HG02938 (cell line): ENCODE measurements at regions not wholly inside any gene's neighbourhood (a gene's known extent, or its start where the extent isn't known, plus 50 kb on each side); places are given as distances from the start of the nearest gene placed in this dataset.

Experiments
- ATAC-seq: cut with Tn5 transposase; IDR thresholded peaks from one replicate; pipeline ENCODE4 v1.9.1; 2021; ENCODE audit warnings: mild to moderate bottlenecking, moderate library complexity; ENCODE audit not compliant: unreplicated experiment

DNA sequence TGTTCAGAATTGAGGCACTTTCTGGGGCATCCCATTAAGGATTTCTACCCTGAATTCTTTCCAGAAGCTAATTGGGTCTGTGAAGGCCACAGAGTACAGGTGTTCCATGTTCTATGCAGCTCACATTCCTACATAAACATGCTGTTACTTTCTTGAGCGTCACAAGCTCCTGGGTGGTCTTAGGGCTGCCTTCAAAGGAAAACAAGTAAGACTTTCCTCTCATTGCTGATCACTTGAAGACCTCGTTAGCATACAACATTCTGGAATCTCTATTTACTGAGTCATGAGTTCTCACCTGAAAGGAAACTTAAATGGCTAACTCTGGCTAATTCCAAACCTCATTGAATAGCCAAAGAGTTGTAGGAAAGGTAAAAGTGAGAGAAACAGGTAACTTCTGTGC is 63.0 kb upstream of the HMGA2 start:
- no peak for ATAC-seq

DNA sequence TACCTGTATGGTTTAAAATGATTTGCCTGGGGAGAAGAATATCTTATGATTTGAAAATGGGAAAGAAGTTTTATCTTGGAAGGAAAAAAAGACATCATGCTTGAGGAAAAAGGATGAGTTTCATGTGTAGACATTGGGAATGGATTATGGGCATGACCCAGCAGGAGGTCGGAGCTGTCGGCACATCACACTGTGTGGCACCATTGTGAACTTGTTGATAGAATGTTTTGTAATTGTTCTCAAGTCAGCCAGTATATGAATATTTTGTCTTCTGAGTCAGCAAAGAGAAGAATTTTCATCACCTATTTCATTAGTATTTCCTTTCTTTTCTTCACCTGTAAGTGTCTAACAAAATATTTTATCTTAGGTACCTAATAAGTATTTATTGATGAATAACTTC is 60.0 kb upstream of the HMGA2 start:
- no peak for ATAC-seq

DNA sequence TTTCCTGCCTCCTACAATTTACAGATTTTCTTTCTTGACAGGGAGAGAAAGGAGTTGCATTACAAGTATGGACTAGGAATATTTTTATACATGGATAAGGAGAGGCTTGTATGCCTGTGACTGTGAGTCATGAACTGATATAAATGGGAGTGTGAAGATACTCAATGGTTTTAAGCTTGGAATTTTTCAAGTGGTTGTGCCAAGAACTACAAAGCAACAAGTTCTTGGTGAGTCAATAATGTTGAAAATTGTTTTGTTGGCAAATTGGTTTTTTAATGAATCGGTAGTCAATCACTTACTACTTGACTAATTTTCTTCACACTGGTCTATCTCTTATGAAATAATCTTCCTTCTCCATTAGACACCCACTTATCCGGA is 58.9 kb upstream of the HMGA2 start:
- ATAC-seq: no peak

DNA sequence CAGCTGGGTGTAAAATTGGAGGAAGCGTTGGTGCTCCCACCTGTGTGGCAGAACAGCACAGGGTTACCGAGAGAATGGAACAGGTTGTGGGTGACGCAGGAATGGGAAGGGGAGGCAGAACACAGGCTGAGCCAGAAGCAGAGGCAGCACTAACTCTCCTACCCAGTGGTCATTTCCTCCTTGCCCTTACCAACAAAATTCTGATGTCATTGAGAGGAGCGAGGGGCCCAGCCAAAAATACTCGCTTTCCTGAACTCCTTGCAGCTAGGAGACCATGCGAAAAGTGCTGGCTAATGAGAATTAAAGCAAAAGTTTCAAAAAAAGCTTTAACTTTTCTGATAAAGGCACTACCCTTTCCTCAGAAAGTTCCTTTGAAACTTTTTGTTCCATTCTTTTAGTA is 54.4 kb upstream of the HMGA2 start:
- no peak for ATAC-seq
